Pancreas (tissue), 10 donors: ENCODE measurements at regions not wholly inside any gene's neighbourhood (a gene's known extent, or its start where the extent isn't known, plus 50 kb on each side); places are given as distances from the start of the nearest gene placed in this dataset.
A peak's percentile ranks its signal among the peaks of the same experiment; 100 is the strongest.

Source experiments
- ATAC-seq, 4 donors: fragments of 200-7000 bp; cut with Tn5 transposase; one replicate each; pipeline versions ENCODE4 v1.8.0 to v1.9.1; 2020; ENCODE audit warnings: mild to moderate bottlenecking in 4 of 4, moderate library complexity in 4 of 4
- DNase-seq, 6 donors: peaks; one replicate each; pipeline ENCODE4 v3.0.0-alpha.2; 2020
- FAIRE-seq: peaks from 2 replicates; lab custom pipeline; 2012; peaks lifted over from hg19 to GRCh38; lab: Jason Lieb, UNC
- H3K27ac ChIP-seq, 4 donors: fragments of 200-600 bp; sonication (generic); 1 replicate in 3 of 4; 2 replicates in 1 of 4; pipeline versions ENCODE4 v1.5.0 to v1.8.0; 2020
- H3K27me3 ChIP-seq, 4 donors: fragments of 200-600 bp; one replicate each; pipeline ENCODE4 v1.8.0; 2021
- H3K36me3 ChIP-seq, 3 donors: fragments of 200-600 bp; sonication (generic) in 1 of 3; one replicate each; pipeline versions ENCODE4 v1.5.0 to v1.8.0; 2020 to 2021
- H3K4me1 ChIP-seq, 3 donors: fragments of 200-600 bp; one replicate each; pipeline ENCODE4 v1.8.0; 2021
- H3K4me3 ChIP-seq, 4 donors: fragments of 200-600 bp; sonication (generic) in 2 of 4; one replicate each; pipeline versions ENCODE4 v1.5.0 to v1.8.0; 2020 to 2021
- H3K9me3 ChIP-seq, 4 donors: fragments of 200-600 bp; one replicate each; pipeline ENCODE4 v1.8.0; 2021
- CTCF ChIP-seq, 4 donors: fragments of 200-600 bp; sonication (generic) in 3 of 4; IDR thresholded peaks; one replicate each; pipeline versions ENCODE4 v1.5.0 to v1.8.0; 2021; ENCODE audit warnings: antibody characterized with exemption in 4 of 4
- WGBS, 2 donors: extraction: QIAGEN DNeasy Blood & Tissue Kit; methylation state at CpG; one replicate each; pipeline ENCODE4 v1.1.7; 2013; 5-methylcytosine and 5-hydroxymethylcytosine counted together
- intact Hi-C, 3 donors: fragments of 100-400 bp; cut with DNase I; formaldehyde crosslinking; loops; one replicate each; pipeline versions ENCODE4 v1.11.1 to v1.14.2; 2022
- donor health status: healthy with polysubstance abuse.
- donor health status: DM: no; HTN: no; CAD: no; lungs with moderate emphysema.
- donor health status: DM: no; HTN: no; CAD: no.
- donor health status: control.
- donor health status: control.
- donor health status: Bipolar disorder and iron deficiency.
- donor health status: DM: yes; HTN: yes; CAD: no.
- donor health status: DM: no; HTN: no; CAD: no.
- donor health status: DM: no; HTN: no; CAD: no.
- donor health status: DM: yes; HTN: yes; CAD: no.

GRCh38 chr6:141634269-141634668 lies 498.5 kb upstream of the GJE1 start:
- 39 to 42% methylated on average over 2 of the region's 2 CpGs for WGBS, 2 donors
- Histone ChIP-seq H3K4me3 (no peak overlapping the region), H3K27me3 (no peaks in the 10 kb centered on the region), H3K36me3 (no peaks in the 10 kb centered on the region), H3K27ac (no peak overlapping the region), H3K9me3 (peaks cover 0 to 5% (median 0%) of the 10 kb centered on the region in 4 donors), H3K4me1 (no peaks in the 10 kb centered on the region)
- ATAC-seq: no peak
- no peak for FAIRE-seq
- intact Hi-C loops: no loop called here
- TF ChIP-seq CTCF (IDR thresholded peaks at IDR 0.05): no peak
- no peak for DNase-seq

- no peak for ATAC-seq
- Histone ChIP-seq H3K4me3 (no peak overlapping the region), H3K27me3 (no peaks in the 10 kb centered on the region), H3K36me3 (no peaks in the 10 kb centered on the region), H3K27ac (no peak overlapping the region), H3K9me3 (no peaks in the 10 kb centered on the region), H3K4me1 (no peaks in the 10 kb centered on the region)
- intact Hi-C loops: no loop called here
- TF ChIP-seq CTCF (IDR thresholded peaks at IDR 0.05): no peak
- DNase-seq: no peak
- no peak for FAIRE-seq
- WGBS, 2 donors: 79 to 90% methylated on average over 3 of the region's 3 CpGs
Observed at GRCh38 chr6:141624301-141624700, 508.4 kb upstream of the GJE1 start.

GRCh38 chr6:141618180-141618581 lies 514.5 kb upstream of the GJE1 start:
- H3K9me3 ChIP-seq: no peaks in the 10 kb centered on the region
- FAIRE-seq (no peak), ATAC-seq (no peak), DNase-seq (peak in 2 of 6 donors; percentile 13 to 52)
- 89 to 95% methylated on average over 27 to 31 of the region's 31 CpGs for WGBS, 2 donors
- no peak overlapping the region for H3K4me3 ChIP-seq
- intact Hi-C loops: no loop called here
- H3K27me3 ChIP-seq: no peaks in the 10 kb centered on the region
- H3K27ac ChIP-seq: no peak overlapping the region
- TF ChIP-seq CTCF (IDR thresholded peaks at IDR 0.05): no peak
- no peaks in the 10 kb centered on the region for H3K4me1 ChIP-seq
- H3K36me3 ChIP-seq: no peaks in the 10 kb centered on the region

- TF ChIP-seq CTCF (IDR thresholded peaks at IDR 0.05): no peak
- Histone ChIP-seq H3K9me3 (no peaks in the 10 kb centered on the region), H3K4me3 (no peak overlapping the region), H3K27ac (no peak overlapping the region), H3K4me1 (no peaks in the 10 kb centered on the region), H3K36me3 (no peaks in the 10 kb centered on the region), H3K27me3 (no peaks in the 10 kb centered on the region)
- intact Hi-C loops: no loop called here
- FAIRE-seq: no peak
- WGBS, 2 donors: 43 to 53% methylated on average over 5 of the region's 5 CpGs
- ATAC-seq: no peak
- no peak for DNase-seq
Observed at GRCh38 chr6:141610741-141611140, 522.0 kb upstream of the GJE1 start.

GRCh38 chr6:141607956-141608355 lies 524.8 kb upstream of the GJE1 start:
- FAIRE-seq: no peak
- no peaks in the 10 kb centered on the region for H3K27me3 ChIP-seq
- H3K9me3 ChIP-seq: no peaks in the 10 kb centered on the region
- H3K4me1 ChIP-seq: no peaks in the 10 kb centered on the region
- TF ChIP-seq CTCF (IDR thresholded peaks at IDR 0.05): no peak
- intact Hi-C loops: no loop called here
- H3K36me3 ChIP-seq: no peaks in the 10 kb centered on the region
- no peak for DNase-seq
- H3K27ac ChIP-seq: no peak overlapping the region
- WGBS, 2 donors: 68 to 69% methylated on average over 3 of the region's 3 CpGs
- ATAC-seq: no peak
- no peak overlapping the region for H3K4me3 ChIP-seq
